GM12878 (cell line): ENCODE measurements at regions not wholly inside any gene's neighbourhood (a gene's known extent, or its start where the extent isn't known, plus 50 kb on each side); places are given as distances from the start of the nearest gene placed in this dataset.

Source experiments
- ATAC-seq: fragments of 200-7000 bp; cut with Tn5 transposase; 3 replicates; pipeline ENCODE4 v1.9.1; 2020; ENCODE audit warnings: mild to moderate bottlenecking, moderate library complexity
- BruUV-seq: library from RNA; stranded (reverse); fragments of 400-500 nt; replicated peaks from 2 replicates; lab custom pipeline; 2021; lab: Mats Ljungman, UMichigan
- CTCF ChIA-PET: fragments of 300-600 bp; sonication (Branson Sonifier 250); formaldehyde crosslinking; extraction: SDS; loops from one replicate; lab custom pipeline; 2021; ENCODE audit warnings: inconsistent platforms; lab: Yijun Ruan, JAX
- POLR2A ChIA-PET: fragments of 350-600 bp; formaldehyde crosslinking; extraction: SDS; loops from one replicate; lab custom pipeline; 2021; ENCODE audit warnings: inconsistent platforms; lab: Charles Lee
- RAD21 ChIA-PET: fragments of 300-600 bp; sonication (Branson Sonifier 250); formaldehyde crosslinking; loops from one replicate; lab custom pipeline; 2023; ENCODE audit warnings: antibody characterized with exemption; ENCODE audit not compliant: unreplicated experiment; lab: Charles Lee
- SMC1A ChIA-PET: fragments of 300-600 bp; sonication (Branson Sonifier 250); formaldehyde crosslinking; loops from one replicate; lab custom pipeline; 2023; ENCODE audit not compliant: unreplicated experiment, uncharacterized antibody; lab: Charles Lee
- DNase-seq: peaks from one replicate; pipeline ENCODE4 v3.0.0-alpha.2; 2011; ENCODE audit warnings: low read depth, low spot score
- FAIRE-seq: peaks from 3 replicates; lab custom pipeline; 2011; peaks lifted over from hg19 to GRCh38; lab: Jason Lieb, UNC
- H2AFZ ChIP-seq: 2 replicates; pipeline ENCODE4 v1.6.0; 2011; ENCODE audit warnings: low read depth, low read length, control low read depth; ENCODE audit not compliant: control insufficient read depth
- H3K27ac ChIP-seq: 2 replicates; pipeline ENCODE4 v1.5.1; 2011; ENCODE audit warnings: control low read depth; ENCODE audit not compliant: control insufficient read depth, insufficient read depth
- H3K27me3 ChIP-seq, 2 experiments: replicated peaks in 1 of 2; 2 replicates each; pipeline versions ENCODE4 v1.6.0 to v1.6.1; 2011; ENCODE audit warnings: low read length in 1 of 2; ENCODE audit not compliant: control insufficient read depth in 2 of 2, insufficient read depth in 2 of 2
- H3K36me3 ChIP-seq, 2 experiments: 2 replicates each; pipeline ENCODE4 v1.5.1; 2011; ENCODE audit warnings: low read length in 1 of 2; ENCODE audit not compliant: control insufficient read depth in 2 of 2, insufficient read depth in 2 of 2
- H3K4me1 ChIP-seq: 2 replicates; pipeline ENCODE4 v1.6.1; 2011; ENCODE audit warnings: mild to moderate bottlenecking, low read length, moderate library complexity, mixed read lengths; ENCODE audit not compliant: control insufficient read depth, insufficient read depth
- H3K4me2 ChIP-seq: 2 replicates; pipeline ENCODE4 v1.6.0; 2011; ENCODE audit warnings: control low read depth; ENCODE audit not compliant: control insufficient read depth, insufficient read depth
- H3K4me3 ChIP-seq: fragments of 200-600 bp; sonication (generic); 2 replicates; pipeline ENCODE4 v1.5.1; 2016
- H3K79me2 ChIP-seq: 2 replicates; pipeline ENCODE4 v1.6.0; 2011; ENCODE audit warnings: low read length; ENCODE audit not compliant: control insufficient read depth, insufficient read depth
- H3K9ac ChIP-seq: 2 replicates; pipeline ENCODE4 v1.8.0; 2011; ENCODE audit warnings: low read length, control low read depth, mixed read lengths; ENCODE audit not compliant: control insufficient read depth, insufficient read depth
- H3K9me3 ChIP-seq: replicated peaks from 3 replicates; pipeline ENCODE4 v1.5.1; 2011; ENCODE audit warnings: mild to moderate bottlenecking, low read length; ENCODE audit not compliant: control insufficient read depth, insufficient read depth
- H4K20me1 ChIP-seq: 2 replicates; pipeline ENCODE4 v1.6.0; 2011; ENCODE audit not compliant: control insufficient read depth, insufficient read depth
- POLR2AphosphoS5 ChIP-seq: IDR thresholded peaks from 2 replicates; pipeline ENCODE4 v1.6.1; 2011; ENCODE audit warnings: mild to moderate bottlenecking, low read length, inconsistent platforms
- SREBF2 ChIP-seq: IDR thresholded peaks from 2 replicates; pipeline ENCODE4 v1.6.1; 2012; ENCODE audit warnings: mild to moderate bottlenecking, low read length
- WGBS: methylation state at CpG from one replicate; pipeline ENCODE4 v1.1.6; 2016; ENCODE audit warnings: low lambda C conversion rate; ENCODE audit not compliant: insufficient replicate concordance, insufficient coverage; ENCODE audit errors: missing lambda C conversion rate; 5-methylcytosine and 5-hydroxymethylcytosine counted together
- in situ Hi-C: fragments of 300-500 bp; cut with MboI; formaldehyde crosslinking; loops from 9 replicates; pipeline ENCODE4 v1.14.3; 2018; ENCODE audit warnings: mixed read lengths
- intact Hi-C: fragments of 100-400 bp; cut with micrococcal nuclease; formaldehyde crosslinking; loops from one replicate; pipeline ENCODE4 v1.14.2; 2022; ENCODE audit not compliant: unreplicated experiment

DNA sequence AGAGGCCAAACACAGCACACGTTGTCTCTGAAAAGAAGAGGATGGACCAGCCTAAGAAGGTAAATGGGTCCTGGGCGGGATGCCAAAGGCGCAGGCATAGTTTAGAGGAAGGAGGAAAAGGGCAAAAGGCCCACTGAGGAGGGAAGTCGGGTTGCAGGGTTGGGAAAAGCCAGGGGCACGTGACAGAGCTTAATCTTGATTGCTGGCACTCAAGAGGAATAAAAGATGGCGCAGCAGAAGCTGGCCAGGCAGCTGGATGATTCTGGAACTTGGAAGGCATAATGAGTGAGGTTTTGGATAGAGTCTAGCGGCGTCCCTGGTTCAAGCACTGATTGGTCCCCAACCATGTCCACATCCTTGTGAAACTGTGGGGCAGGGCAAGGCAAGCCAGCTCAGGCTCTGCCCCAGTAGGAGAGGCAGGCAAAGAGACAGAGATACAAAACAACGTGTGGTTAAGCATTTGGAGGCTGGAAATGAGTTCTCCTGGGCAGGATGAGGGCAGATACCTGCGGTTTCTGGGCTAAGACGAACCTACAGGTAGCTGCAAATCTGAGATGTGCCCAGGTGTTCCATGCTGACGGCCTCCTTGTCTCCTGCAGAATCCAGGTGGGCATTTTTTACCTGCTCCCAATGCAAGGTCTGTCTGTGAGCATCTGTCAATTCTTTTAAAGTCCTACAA lies 52.7 kb upstream of the CIBAR2 start:
- no peak overlapping the region for H3K4me3 ChIP-seq
- ChIA-PET CTCF (interaction anchor here (1.0 kb wide), 1 partner anchor 8 kb away, joined by 3 read pairs; no protein-coding TSS in a partner anchor), RAD21 (no interaction called here), SMC1A (interaction anchor here (1.1 kb wide), 1 partner anchor 45 kb away, joined by 3 read pairs; no protein-coding TSS in a partner anchor), POLR2A (interaction anchor here (0.7 kb wide), 1 partner anchor 12 kb away, joined by 3 read pairs; no protein-coding TSS in a partner anchor)
- TF ChIP-seq SREBF2 = no peak
- ATAC-seq (no peak), DNase-seq (no peak), FAIRE-seq (no peak)
- H4K20me1 ChIP-seq = no peaks in the 10 kb centered on the region
- no peaks in the 10 kb centered on the region for H3K9me3 ChIP-seq
- intact Hi-C loops (no loop called here), in situ Hi-C loops (no loop called here)
- no peaks in the 10 kb centered on the region for H3K4me1 ChIP-seq
- WGBS = 14% methylated on average over 12 of the region's 12 CpGs
- peaks cover 0 to 2% of the 10 kb centered on the region in 2 experiments; a peak in 3 of 4 replicates for H3K27me3 ChIP-seq
- H3K9ac ChIP-seq = no peak overlapping the region
- H2AFZ ChIP-seq = no peak overlapping the region
- H3K27ac ChIP-seq = no peak overlapping the region
- H3K4me2 ChIP-seq = no peak overlapping the region
- no peaks in the 10 kb centered on the region for H3K36me3 ChIP-seq
- H3K79me2 ChIP-seq = no peaks in the 10 kb centered on the region
- BruUV-seq = no TSS peak

DNA sequence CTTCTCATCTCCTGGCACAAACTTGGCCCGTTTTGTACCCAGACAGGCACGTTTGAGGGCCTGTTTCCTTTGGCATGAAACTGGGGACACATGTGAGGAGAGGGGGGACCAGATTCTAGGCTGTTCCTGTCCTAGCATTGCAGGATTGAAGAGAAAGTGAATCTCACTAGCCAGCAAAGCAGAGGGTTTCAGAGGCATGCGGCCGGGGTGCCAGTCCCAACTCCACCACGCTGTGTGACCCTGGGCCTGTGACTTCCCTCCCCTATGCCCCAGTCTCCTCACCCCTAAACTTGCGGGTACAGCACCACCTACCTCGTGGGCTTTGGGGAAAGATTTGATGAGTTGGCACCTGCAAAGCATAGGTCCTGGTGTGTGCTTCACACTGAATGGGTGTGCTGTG lies 53.5 kb upstream of the CIBAR2 start:
- no peaks in the 10 kb centered on the region for H4K20me1 ChIP-seq
- no peak for ATAC-seq
- in situ Hi-C loops = no loop called here
- DNase-seq = no peak
- ChIA-PET POLR2A (no interaction called here), SMC1A (interaction anchor here (1.1 kb wide), 1 partner anchor 44 kb away, joined by 3 read pairs; no protein-coding TSS in a partner anchor), CTCF (no interaction called here), RAD21 (no interaction called here)
- no peak for TF ChIP-seq POLR2AphosphoS5
- H3K36me3 ChIP-seq = no peaks in the 10 kb centered on the region
- no peak overlapping the region for H3K4me2 ChIP-seq
- H3K9me3 ChIP-seq = no peaks in the 10 kb centered on the region
- no peak for FAIRE-seq
- no TSS peak for BruUV-seq
- no peaks in the 10 kb centered on the region for H3K4me1 ChIP-seq
- no peak overlapping the region for H3K9ac ChIP-seq
- H3K79me2 ChIP-seq = no peaks in the 10 kb centered on the region
- 40% methylated on average over 7 of the region's 7 CpGs for WGBS
- no peak overlapping the region for H3K4me3 ChIP-seq
- peaks cover 2 to 4% of the 10 kb centered on the region in 2 experiments; a peak in 3 of 4 replicates for H3K27me3 ChIP-seq
- H2AFZ ChIP-seq = no peak overlapping the region
- intact Hi-C loops = no loop called here
- H3K27ac ChIP-seq = no peak overlapping the region
